ENCODE measurements at regions not wholly inside any gene's neighbourhood (a gene's known extent, or its start where the extent isn't known, plus 50 kb on each side); places are given as distances from the start of the nearest gene placed in this dataset.

GRCh38 chr4:175934506-175934905 lies 122.4 kb upstream of the GPM6A start:
- TF ChIP-seq CTCF (IDR thresholded peaks at IDR 0.05; ENCODE audit: insufficient read depth, low read length, poor library complexity, severe bottlenecking) (no peak), EZH2phosphoT487 (conservative IDR thresholded peaks at IDR 0.05; ENCODE audit: low read length) (no peak)
- no peak overlapping the region for H3K4me2 ChIP-seq (ENCODE audit: low read depth, low read length, poor library complexity, severe bottlenecking)

GRCh38 chr4:175935016-175935661 lies 123.1 kb upstream of the GPM6A start:
- H3K9ac ChIP-seq (ENCODE audit: low read length): no peak overlapping the region
- H3K9me2 ChIP-seq (replicated peaks; ENCODE audit: insufficient read depth, low read length): no peaks in the 10 kb centered on the region
- H3K4me2 ChIP-seq (ENCODE audit: low read depth, low read length, poor library complexity, severe bottlenecking): no peak overlapping the region
- H3K27ac ChIP-seq (ENCODE audit: low read depth, low read length): no peak overlapping the region
- H3F3A ChIP-seq (ENCODE audit: insufficient read depth): no peaks in the 10 kb centered on the region
- no peaks in the 10 kb centered on the region for H3K79me2 ChIP-seq (ENCODE audit: insufficient read depth, low read length)
- no peaks in the 10 kb centered on the region for H4K20me1 ChIP-seq (ENCODE audit: low read depth, low read length)
- no peaks in the 10 kb centered on the region for H3K9me3 ChIP-seq (ENCODE audit: insufficient read depth, low read length)
- no peak overlapping the region for H3K4me3 ChIP-seq (ENCODE audit: insufficient read depth, low read length, poor library complexity, severe bottlenecking)
- TF ChIP-seq EZH2phosphoT487 (conservative IDR thresholded peaks at IDR 0.05; ENCODE audit: low read length): no peak
- no peak for TF ChIP-seq CTCF (IDR thresholded peaks at IDR 0.05; ENCODE audit: insufficient read depth, low read length, poor library complexity, severe bottlenecking)
- no peak overlapping the region for H2AFZ ChIP-seq (ENCODE audit: low read depth, low read length, severe bottlenecking)
- H3K27me3 ChIP-seq (ENCODE audit: low read length): no peaks in the 10 kb centered on the region
- no peaks in the 10 kb centered on the region for H3K36me3 ChIP-seq (ENCODE audit: low read length)

More at GRCh38 chr4:175934506-175934905, 122.4 kb upstream of the GPM6A start:
- Histone ChIP-seq H3K36me3 (ENCODE audit: low read length) (no peaks in the 10 kb centered on the region), H3K9me3 (ENCODE audit: insufficient read depth, low read length) (no peaks in the 10 kb centered on the region), H3K27me3 (ENCODE audit: low read length) (no peaks in the 10 kb centered on the region), H4K20me1 (ENCODE audit: low read depth, low read length) (no peaks in the 10 kb centered on the region), H3K4me3 (ENCODE audit: insufficient read depth, low read length, poor library complexity, severe bottlenecking) (no peak overlapping the region), H3K27ac (ENCODE audit: low read depth, low read length) (no peak overlapping the region), H3K9ac (ENCODE audit: low read length) (no peak overlapping the region), H3K9me2 (replicated peaks; ENCODE audit: insufficient read depth, low read length) (no peaks in the 10 kb centered on the region), H3K79me2 (ENCODE audit: insufficient read depth, low read length) (no peaks in the 10 kb centered on the region), H3F3A (ENCODE audit: insufficient read depth) (no peaks in the 10 kb centered on the region), H2AFZ (ENCODE audit: low read depth, low read length, severe bottlenecking) (no peak overlapping the region)

- Histone ChIP-seq H4K20me1 (ENCODE audit: low read depth, low read length) (no peaks in the 10 kb centered on the region), H3K27ac (ENCODE audit: low read depth, low read length) (no peak overlapping the region), H3F3A (ENCODE audit: insufficient read depth) (0 out of 2 replicates have a peak, but pooled peaks cover 3% of the 10 kb centered on the region), H3K9ac (ENCODE audit: low read length) (no peak overlapping the region), H3K27me3 (ENCODE audit: low read length) (no peaks in the 10 kb centered on the region), H3K9me2 (replicated peaks; ENCODE audit: insufficient read depth, low read length) (no peaks in the 10 kb centered on the region), H2AFZ (ENCODE audit: low read depth, low read length, severe bottlenecking) (no peak overlapping the region), H3K36me3 (ENCODE audit: low read length) (no peaks in the 10 kb centered on the region), H3K4me3 (ENCODE audit: insufficient read depth, low read length, poor library complexity, severe bottlenecking) (no peak overlapping the region), H3K79me2 (ENCODE audit: insufficient read depth, low read length) (no peaks in the 10 kb centered on the region), H3K4me2 (ENCODE audit: low read depth, low read length, poor library complexity, severe bottlenecking) (no peak overlapping the region), H3K9me3 (ENCODE audit: insufficient read depth, low read length) (no peaks in the 10 kb centered on the region)
- TF ChIP-seq CTCF (IDR thresholded peaks at IDR 0.05; ENCODE audit: insufficient read depth, low read length, poor library complexity, severe bottlenecking) (no peak), EZH2phosphoT487 (conservative IDR thresholded peaks at IDR 0.05; ENCODE audit: low read length) (no peak)
Observed at GRCh38 chr4:175944126-175944910, 121.3 kb upstream of the WDR17 start.
